Inferior parietal cortex (tissue), 1 donor: ENCODE measurements at regions not wholly inside any gene's neighbourhood (a gene's known extent, or its start where the extent isn't known, plus 50 kb on each side); places are given as distances from the start of the nearest gene placed in this dataset.
A peak's percentile ranks its signal among the peaks of the same experiment; 100 is the strongest.

Experiments
- DNase-seq: peaks from one replicate; pipeline ENCODE4 v3.0.0-alpha.2; 2016; ENCODE audit errors: extremely low spot score

- no peak for DNase-seq
Measured at GRCh38 chr4:46594661-46595060, 204.7 kb upstream of the GABRA2 start.

DNA sequence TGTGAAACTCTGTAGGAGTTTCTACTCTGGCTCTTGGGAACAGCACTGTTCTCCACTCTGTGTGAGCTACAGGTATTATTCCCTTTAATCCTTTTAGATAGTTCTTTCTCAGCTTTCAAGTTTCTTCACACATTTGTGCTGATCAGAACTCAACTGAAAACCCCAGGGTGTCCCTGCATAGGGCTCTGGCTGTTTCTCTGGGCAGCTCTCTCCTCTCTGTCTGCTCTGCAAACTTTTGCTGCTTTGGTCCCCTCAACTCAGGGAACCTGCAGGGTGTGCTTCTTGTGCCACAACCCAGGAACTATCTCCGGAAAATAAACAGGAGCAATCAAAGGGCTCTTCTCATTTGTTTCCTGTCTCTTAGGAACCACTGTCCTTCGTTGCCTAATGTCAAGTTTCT, 196.6 kb upstream of the GABRA2 start:
- DNase-seq = no peak

- DNase-seq = no peak
Measured at GRCh38 chr4:46581677-46582076, 191.7 kb upstream of the GABRA2 start.

- DNase-seq = no peak
Measured at GRCh38 chr4:46554760-46555465, 165.0 kb upstream of the GABRA2 start.

DNA sequence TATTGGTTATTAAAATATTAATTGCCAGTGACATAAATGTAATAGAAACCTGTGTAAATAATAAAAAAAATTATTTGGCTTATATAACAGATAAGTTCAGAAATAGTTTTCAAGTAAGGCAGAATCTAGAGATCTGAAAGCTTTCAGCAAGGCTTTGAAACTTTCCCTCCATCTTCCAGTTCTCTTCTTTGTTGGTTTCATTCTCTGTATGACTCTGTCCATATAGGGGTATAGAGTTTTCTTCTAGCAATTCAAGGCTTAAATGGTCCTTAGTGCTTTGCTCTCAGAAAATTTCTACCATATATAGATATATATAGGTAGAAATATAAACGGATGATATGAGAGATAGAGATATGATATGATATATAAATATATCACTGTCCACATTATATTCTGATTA, 160.5 kb upstream of the GABRA2 start:
- no peak for DNase-seq

DNA sequence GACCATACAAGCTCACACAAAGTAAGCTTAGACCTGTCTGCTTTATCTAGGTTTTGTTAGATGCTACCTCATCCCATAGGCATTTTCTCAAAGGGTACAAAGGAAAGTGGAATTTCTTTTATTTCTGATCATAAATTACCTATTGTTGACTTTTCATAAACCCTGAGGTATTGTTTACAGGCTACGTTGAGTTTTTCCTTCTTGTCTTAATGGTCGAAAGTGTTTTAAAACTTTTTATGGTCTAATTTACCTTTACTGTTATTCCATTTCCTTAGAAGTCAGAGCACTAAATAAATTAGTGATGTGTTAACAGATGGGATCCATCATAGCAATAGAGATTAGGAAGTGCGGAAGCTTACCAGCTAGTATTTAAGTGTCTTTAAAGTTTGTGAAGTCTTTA, 159.2 kb upstream of the GABRA2 start:
- DNase-seq = no peak

DNA sequence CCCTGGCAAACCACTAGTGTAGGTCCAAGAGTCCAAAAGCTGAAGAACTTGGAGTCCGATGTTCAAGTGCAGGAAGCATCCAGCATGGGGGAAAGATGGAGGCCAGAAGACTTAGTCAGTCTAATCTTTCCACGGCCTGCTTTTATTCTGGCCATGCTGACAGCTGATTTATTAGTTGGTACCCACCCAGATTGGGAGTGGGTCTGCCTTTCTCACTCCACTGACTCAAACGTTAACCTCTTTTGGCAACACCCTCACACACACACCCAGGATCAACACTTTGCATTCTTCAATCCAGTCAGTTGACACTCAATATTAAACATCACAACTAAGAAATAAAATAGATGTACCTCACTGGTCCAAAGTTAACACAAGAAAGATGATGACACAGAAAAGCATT, 134.8 kb upstream of the GABRA2 start:
- no peak for DNase-seq

- no peak for DNase-seq
Measured at GRCh38 chr4:46520361-46520760, 130.4 kb upstream of the GABRA2 start.

- no peak for DNase-seq
Measured at GRCh38 chr4:46515940-46516339, 126.0 kb upstream of the GABRA2 start.

DNA sequence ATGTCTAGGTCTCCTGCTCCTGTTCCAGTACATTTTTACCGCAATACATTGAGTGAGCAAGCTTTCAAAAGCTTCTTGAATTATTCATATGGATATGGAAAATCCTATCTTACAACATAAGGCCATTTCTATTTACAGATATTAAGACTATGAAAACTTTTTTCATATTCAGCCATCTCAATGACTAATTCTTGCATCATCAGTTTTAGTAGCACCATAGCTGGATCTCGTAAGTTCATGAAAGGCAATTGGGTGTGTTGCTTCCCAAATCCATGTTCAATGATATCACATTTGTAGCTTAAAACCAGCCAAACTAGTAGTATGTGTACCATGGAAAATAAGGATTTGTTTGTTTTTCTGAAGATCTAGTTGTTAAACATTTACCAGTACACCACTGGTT, 118.3 kb upstream of the GABRA2 start:
- no peak for DNase-seq

DNA sequence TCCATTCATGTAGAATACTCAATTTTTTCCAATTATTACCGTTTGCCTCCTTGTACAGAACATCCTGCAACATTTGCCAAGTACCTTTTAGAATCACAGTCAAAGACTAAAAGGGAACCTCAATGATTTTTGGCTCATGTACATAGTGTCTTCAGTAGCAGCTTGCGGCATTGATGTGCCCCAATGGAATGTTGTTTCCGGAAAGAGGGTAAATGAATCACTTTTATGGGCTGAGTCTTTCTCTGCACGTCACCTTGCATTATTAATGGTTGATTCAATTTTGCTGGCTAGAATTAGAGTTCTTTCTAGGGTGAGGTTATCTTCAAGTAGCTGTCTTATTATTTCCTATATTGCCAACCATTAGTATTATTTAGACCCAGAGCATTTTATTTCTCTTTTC, 116.9 kb upstream of the GABRA2 start:
- no peak for DNase-seq

- DNase-seq = no peak
Measured at GRCh38 chr4:46505131-46505530, 115.2 kb upstream of the GABRA2 start.

DNA sequence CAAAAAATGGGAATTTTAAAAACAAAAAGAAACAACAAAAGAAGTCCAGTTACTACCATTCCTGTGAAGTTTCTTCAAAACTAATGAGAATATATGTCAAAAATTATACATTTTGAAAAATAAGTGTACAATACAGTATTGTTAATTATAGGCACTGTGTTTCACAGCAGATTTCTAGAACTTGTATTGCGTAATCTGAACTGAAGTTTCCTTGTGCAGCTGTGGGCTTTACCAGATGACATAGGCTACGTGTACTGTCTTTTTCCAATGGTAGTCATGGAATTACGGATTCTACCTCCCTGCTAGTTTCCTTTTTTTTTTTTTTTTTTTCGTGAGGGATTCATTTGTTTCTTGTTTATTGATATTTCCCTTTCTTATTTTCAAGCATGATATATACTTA, 113.8 kb upstream of the GABRA2 start:
- DNase-seq = no peak

- no peak for DNase-seq
Measured at GRCh38 chr4:46492394-46492793, 102.5 kb upstream of the GABRA2 start.

- DNase-seq = no peak
Measured at GRCh38 chr4:46491455-46491854, 101.5 kb upstream of the GABRA2 start.

GRCh38 chr4:46484881-46485280, 95.0 kb upstream of the GABRA2 start:
- no peak for DNase-seq

DNA sequence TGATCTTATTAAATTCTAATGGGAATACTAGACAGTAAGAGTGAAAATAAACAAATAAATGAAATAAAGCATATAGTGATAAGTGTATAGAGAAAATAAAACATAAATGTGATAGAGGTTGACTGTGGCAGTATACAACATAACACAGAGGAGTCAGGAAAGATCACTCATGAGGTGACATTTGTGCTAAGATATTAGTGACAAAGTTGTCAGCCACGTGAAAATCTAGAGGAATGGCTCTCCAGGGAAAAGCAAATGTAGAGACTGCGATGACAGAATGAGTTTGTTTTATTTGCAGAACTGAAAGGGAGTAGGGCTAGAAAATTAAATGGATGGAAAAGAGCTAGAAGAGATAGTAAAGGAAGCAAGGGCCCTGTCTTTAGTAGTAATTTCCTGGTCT, 72.8 kb upstream of the GABRA2 start:
- no peak for DNase-seq

- no peak for DNase-seq
Measured at GRCh38 chr4:46459308-46459707, 69.4 kb upstream of the GABRA2 start.

DNA sequence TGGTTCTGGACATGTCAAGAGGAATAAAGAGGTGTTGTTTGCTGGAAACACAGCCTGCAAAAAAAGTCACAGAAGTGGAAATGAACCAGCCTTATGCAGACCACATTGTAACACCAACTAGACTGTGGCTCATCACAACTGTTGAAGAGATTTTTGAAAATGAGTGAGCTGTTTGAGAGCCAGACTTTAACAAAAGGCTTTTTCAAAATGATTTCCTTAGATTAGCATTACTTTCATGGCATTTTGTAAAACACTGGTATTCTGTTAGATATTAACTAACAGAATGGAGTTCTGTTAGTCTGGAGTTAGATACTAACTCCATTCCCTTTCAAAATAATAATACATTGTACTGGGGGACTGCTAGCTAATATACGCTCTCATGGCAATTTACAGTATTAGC, 60.6 kb upstream of the GABRA2 start:
- no peak for DNase-seq

DNA sequence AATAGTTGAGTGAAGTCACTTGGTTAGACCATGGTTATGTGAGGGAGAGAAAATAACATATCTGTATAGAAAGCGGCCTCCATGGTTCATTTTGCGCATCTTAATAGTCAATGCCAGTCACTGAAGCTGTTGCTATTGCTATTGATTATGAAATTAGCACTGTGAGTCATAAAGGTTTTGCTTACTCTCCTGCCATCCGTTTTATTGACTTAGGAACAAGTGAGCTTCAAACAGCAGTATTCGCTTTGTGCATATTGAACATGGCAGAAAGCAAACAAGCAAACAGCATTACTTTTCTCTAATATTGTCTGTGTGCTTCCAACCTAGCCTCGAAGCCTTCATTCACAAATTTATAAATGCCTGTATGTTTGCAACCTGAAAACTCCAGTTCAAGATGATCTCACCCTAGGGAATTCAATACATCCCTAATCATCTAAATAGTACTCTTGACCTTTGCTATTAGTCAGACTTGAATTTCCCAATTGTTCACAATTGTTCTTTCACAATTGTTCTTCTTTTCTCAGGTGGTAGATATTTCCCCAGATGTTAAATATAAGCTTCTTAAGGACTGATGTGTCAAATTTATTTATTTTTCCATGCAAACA, 55.9 kb upstream of the GABRA2 start:
- no peak for DNase-seq

GRCh38 chr4:46444318-46445000, 54.5 kb upstream of the GABRA2 start:
- DNase-seq = peak; percentile 41

DNA sequence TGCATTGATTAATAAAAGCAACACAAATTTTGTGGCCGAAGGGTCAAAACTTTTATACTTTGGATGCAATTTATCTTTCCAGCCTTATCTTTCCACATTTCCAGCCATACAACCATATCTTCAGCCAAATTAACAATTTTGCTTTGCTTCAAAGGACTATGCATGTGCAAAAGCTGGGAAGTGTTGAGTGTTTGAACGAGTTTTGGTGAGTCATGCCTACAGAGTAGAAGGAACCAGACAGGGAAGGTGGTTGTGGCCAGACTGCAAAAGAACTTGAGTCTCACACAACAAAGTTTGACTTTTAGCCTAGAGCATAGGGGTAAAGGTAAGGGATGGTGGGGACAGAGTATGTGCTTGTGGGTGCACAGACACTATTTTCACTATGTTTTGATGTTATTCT, 53.0 kb upstream of the GABRA2 start:
- DNase-seq = peak; percentile 10

GRCh38 chr4:46441136-46441859, 51.4 kb upstream of the GABRA2 start:
- DNase-seq = no peak
